GM10248 (cell line): ENCODE measurements at regions not wholly inside any gene's neighbourhood (a gene's known extent, or its start where the extent isn't known, plus 50 kb on each side); places are given as distances from the start of the nearest gene placed in this dataset.
"Not testable (repeated sequence)": the region's sequence is repeated elsewhere in the genome, so short reads cannot be mapped to it uniquely, and the experiment has no call there.

Source experiments
- CTCF ChIA-PET: fragments of 300-600 bp; sonication (Branson Sonifier 250); formaldehyde crosslinking; extraction: SDS; loops from one replicate; lab custom pipeline; 2021; ENCODE audit warnings: antibody characterized with exemption; lab: Yijun Ruan, JAX
- POLR2A ChIA-PET: fragments of 350-650 bp; sonication (Branson Sonifier 250); formaldehyde crosslinking; extraction: SDS; loops from one replicate; lab custom pipeline; 2020; ENCODE audit warnings: antibody characterized with exemption; lab: Yijun Ruan, JAX
- DNase-seq: peaks from one replicate; pipeline ENCODE4 v3.0.0; 2012; ENCODE audit errors: extremely low spot score
- TF ChIP-seq, protein P1 (sequence below): IDR thresholded peaks from 2 replicates; pipeline ENCODE4 v1.5.1; 2012; ENCODE audit warnings: mild to moderate bottlenecking, low read depth; ENCODE audit errors: extremely low read depth, missing control alignments, control extremely low read depth

DNA sequence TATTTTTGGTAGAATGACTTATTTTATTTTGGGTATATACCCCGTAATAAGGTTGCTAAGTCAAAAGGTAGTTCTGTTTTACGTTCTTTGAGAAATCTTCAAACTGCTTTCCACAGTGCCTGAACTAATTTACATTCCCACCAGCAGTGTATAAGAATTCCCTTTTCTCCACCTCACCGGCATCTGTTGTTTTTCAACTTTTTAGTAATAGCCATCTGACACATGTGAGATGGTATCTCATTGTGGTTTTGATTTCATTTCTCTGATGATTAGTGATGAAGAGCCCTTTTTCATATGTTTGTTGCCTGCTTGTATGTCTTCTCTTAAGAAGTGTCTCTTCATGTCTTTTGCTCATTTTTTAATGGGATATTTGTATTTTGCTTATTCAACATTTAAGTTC lies 215.2 kb upstream of the TFPI start:
- no peak for DNase-seq
- TF ChIP-seq, protein P1, sequence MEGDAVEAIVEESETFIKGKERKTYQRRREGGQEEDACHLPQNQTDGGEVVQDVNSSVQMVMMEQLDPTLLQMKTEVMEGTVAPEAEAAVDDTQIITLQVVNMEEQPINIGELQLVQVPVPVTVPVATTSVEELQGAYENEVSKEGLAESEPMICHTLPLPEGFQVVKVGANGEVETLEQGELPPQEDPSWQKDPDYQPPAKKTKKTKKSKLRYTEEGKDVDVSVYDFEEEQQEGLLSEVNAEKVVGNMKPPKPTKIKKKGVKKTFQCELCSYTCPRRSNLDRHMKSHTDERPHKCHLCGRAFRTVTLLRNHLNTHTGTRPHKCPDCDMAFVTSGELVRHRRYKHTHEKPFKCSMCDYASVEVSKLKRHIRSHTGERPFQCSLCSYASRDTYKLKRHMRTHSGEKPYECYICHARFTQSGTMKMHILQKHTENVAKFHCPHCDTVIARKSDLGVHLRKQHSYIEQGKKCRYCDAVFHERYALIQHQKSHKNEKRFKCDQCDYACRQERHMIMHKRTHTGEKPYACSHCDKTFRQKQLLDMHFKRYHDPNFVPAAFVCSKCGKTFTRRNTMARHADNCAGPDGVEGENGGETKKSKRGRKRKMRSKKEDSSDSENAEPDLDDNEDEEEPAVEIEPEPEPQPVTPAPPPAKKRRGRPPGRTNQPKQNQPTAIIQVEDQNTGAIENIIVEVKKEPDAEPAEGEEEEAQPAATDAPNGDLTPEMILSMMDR = no peak
- CTCF ChIA-PET = no interaction called here
- POLR2A ChIA-PET = no interaction called here

DNA sequence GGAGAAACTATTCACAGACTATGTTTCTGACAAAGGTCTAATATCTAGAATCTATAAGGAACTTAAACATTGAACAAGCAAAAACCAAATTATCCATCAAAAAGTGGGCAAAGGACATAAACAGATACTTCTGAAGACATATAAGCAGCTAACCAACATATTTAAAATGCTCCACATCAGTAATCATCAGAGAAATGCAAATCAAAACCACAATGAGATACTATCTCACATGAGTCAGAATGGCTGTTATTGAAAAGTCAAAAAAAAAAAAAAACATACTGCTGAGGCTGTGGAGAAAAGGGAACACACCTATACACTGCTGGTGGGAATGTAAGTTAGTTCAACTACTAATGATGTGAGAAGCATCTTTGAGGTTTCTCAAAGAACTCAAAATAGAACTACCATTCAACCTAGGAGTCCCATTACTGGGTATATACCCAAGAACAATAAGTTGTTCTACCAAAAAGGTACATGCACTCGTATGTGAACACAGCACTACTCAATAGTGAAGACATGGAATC lies 220.4 kb upstream of the TFPI start:
- TF ChIP-seq, protein P1 = no peak
- DNase-seq = no peak
- ChIA-PET POLR2A (no interaction called here), CTCF (interaction anchor here (1.5 kb wide), 1 partner anchor 35 kb away, joined by 3 read pairs; no protein-coding TSS in a partner anchor)

DNA sequence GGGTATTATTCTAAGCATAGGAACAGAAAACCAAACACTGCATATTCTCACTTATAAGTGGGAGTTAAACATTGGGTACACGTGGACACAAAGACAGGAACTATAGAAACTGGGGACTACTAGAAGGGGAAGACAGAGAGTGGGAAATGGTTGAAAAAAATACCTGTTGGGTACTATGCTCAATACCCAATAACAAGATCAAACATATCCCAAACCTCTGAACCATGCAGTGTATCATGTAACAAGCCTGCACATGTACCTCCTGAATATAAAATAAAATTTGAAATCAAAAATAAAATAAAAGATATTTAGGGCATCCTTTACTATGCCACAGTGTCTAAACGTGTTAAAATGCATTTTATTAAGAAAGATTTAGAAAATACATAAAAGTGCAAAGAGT lies 221.0 kb upstream of the TFPI start:
- TF ChIP-seq, protein P1 = no peak
- ChIA-PET POLR2A (no interaction called here), CTCF (no interaction called here)
- DNase-seq = no peak

DNA sequence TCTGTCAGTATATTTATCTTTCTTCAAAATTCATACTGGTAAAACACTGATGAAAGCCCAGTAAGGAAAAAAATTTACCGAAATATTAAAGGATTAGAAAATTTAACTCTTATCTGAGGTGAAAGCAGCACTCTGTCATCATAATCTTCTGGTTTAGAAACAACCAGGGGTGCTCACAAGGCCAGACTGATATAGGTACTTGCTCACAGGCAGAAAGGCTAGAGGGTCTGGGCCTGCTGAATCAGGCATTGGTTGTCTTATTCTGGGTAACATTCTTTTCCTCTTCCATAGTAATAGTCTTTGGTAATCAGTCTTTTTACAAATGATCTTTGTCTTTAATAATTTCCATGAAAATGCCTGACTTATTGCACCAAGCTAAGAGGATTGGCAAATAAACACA lies 221.4 kb upstream of the TFPI start:
- no peak for DNase-seq
- ChIA-PET CTCF (no interaction called here), POLR2A (no interaction called here)
- TF ChIP-seq, protein P1 = no peak

DNA sequence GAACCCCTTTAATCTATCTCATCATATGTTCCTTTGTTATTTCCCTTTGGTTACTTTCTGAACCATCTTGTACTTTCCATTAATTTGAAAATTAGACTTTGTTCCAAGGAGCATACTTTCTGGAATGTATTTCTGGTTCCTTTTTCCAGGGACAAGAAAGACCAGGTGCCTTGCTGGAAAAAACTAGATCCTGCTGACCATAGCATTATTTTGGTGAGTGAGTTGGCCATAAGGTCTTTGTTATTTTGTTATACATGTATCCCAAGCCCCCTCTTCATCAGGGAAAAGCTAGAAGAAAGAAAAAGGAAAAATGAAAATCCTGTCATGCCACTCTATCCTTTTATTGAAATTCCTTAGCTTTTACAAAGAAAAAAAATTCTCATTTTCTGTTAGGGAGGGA lies 228.1 kb upstream of the TFPI start:
- ChIA-PET POLR2A (no interaction called here), CTCF (interaction anchor here (1.4 kb wide), 1 partner anchor 201 kb away, joined by 3 read pairs; no protein-coding TSS in a partner anchor)
- TF ChIP-seq, protein P1 = no peak
- no peak for DNase-seq

DNA sequence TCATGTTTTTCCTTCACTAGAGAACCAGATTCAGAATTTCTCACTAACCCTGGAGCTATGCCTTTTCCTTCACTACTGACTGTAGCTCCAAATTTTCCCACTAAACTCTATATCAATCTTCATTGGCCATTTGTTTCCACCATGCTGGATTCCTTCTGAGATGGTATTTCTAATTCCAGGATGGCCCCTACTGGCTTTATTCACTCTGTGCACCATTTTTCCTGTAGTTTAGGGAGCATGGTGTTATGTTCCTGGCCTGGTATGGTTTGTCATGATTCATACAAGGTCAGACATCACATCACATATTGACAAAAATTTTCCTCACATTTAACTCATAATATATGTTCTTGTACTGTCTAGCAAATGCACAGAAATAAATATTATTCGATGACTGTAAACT lies 229.2 kb upstream of the TFPI start:
- TF ChIP-seq, protein P1 = no peak
- ChIA-PET CTCF (interaction anchor here (1.4 kb wide), 1 partner anchor 202 kb away, joined by 3 read pairs; no protein-coding TSS in a partner anchor), POLR2A (no interaction called here)
- no peak for DNase-seq

DNA sequence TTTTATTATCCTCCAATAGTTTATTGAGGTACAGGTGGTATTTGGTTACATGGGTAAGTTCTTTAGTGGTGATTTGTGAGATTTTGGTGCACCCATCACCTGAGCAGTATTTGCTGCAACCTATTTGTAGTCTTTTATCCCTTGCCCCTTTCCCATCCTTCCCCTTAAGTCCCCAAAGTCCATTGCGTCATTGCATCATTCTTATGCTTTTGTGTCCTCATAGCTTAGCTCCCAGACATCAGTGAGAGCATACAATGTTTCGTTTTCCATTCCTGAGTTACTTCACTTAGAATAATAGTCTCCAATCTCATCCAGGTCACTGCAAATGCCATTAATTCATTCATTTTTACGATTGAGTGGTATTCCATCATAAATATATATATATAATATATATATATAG lies 229.9 kb upstream of the TFPI start:
- POLR2A ChIA-PET, CTCF ChIA-PET: not testable (repeated sequence)

More for the DNA sequence above, 229.9 kb upstream of the TFPI start:
- not testable (repeated sequence) for DNase-seq
